ENCODE measurements at regions not wholly inside any gene's neighbourhood (a gene's known extent, or its start where the extent isn't known, plus 50 kb on each side); places are given as distances from the start of the nearest gene placed in this dataset.
"Not testable (repeated sequence)": the region's sequence is repeated elsewhere in the genome, so short reads cannot be mapped to it uniquely, and the experiment has no call there.

GRCh38 chr15:77902921-77903760, 174.4 kb downstream of the TBC1D2B start:
- H3K36me3 ChIP-seq; H3K4me1 ChIP-seq; H3K9me3 ChIP-seq; H3K27ac ChIP-seq; H3K4me3 ChIP-seq; intact Hi-C loops (cut with DNase I); H3K27me3 ChIP-seq: not testable (repeated sequence)
- 49 to 70% (median 61%) methylated on average over 10 to 13 of the region's 13 CpGs for WGBS, 4 donors
- ATAC-seq = peak in 1 of 4 donors; percentile 27
- TF ChIP-seq CTCF (IDR thresholded peaks at IDR 0.05) = peak; percentile 28 to 70 (median 53)
- peak in 2 of 5 donors; percentile 18 to 23 for DNase-seq

DNA sequence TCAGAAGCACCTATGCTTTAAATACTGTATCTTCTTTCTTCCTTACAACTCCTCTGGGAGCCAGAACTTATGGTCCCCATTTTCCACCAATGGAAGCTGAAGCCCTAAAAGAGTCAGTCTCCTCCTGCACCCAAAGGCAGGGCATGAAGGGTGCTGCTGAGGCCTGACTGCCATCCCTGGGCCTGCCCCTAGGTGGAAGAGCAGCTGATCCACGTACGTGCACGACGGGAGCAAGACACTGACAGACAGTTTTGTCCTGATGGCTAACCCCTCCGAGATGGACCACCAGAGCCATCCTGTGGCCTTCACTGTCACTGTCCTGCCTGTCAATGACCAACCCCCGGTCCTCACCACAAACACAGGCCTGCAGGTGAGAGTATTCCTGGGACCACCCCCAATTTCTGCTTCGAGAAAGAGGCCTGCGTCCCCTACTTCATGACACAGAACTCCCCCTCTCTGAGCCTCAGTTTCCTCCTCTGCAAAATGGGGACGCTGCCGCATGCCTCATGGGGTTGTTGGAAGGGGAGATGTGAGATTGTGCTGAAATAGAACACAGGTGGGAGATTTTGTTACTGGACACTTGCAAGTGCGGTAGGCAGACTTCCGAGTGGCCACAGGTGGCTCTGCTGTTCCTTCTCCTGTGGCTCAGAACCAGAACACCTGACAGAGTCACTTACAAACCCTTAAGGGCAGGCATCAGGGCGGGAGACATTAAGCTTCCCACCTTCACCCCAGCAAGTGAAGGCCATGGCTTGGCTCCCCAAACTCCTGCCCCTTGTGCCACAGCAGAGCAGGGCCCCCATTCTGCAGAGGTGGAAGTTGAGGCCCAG, 175.4 kb downstream of the TBC1D2B start:
- intact Hi-C loops (cut with DNase I) = no loop called here
- H3K9me3 ChIP-seq = no peaks in the 10 kb centered on the region
- no peak overlapping the region for H3K27ac ChIP-seq
- DNase-seq (peak in 3 of 5 donors; percentile 21 to 34 (median 22)), ATAC-seq (no peak)
- no peaks in the 10 kb centered on the region for H3K4me1 ChIP-seq
- TF ChIP-seq POLR2A (IDR thresholded peaks at IDR 0.05) = no peak
- TF ChIP-seq CTCF (IDR thresholded peaks at IDR 0.05) = no peak
- H3K36me3 ChIP-seq = no peaks in the 10 kb centered on the region
- no peak overlapping the region for H3K4me3 ChIP-seq
- H3K27me3 ChIP-seq = no peaks in the 10 kb centered on the region
- 80 to 84% (median 82%) methylated on average over 13 of the region's 13 CpGs for WGBS, 4 donors

- TF ChIP-seq POLR2A (IDR thresholded peaks at IDR 0.05) (no peak), CTCF (IDR thresholded peaks at IDR 0.05) (no peak)
- Histone ChIP-seq H3K27ac (no peak overlapping the region), H3K4me1 (no peaks in the 10 kb centered on the region), H3K27me3 (no peaks in the 10 kb centered on the region), H3K36me3 (no peaks in the 10 kb centered on the region), H3K4me3 (no peak overlapping the region), H3K9me3 (no peaks in the 10 kb centered on the region)
- 86 to 91% (median 90%) methylated on average over 3 to 18 of the region's 18 CpGs for WGBS, 4 donors
- no peak for ATAC-seq
- DNase-seq = peak in 3 of 5 donors; percentile 16 to 46 (median 24)
- intact Hi-C loops (cut with DNase I) = no loop called here
Measured at GRCh38 chr15:77901251-77901881, 176.1 kb downstream of the TBC1D2B start.

Measured in heart left ventricle (tissue), 16 donors.